Epithelial cell of proximal tubule (primary cell): ENCODE measurements at regions not wholly inside any gene's neighbourhood (a gene's known extent, or its start where the extent isn't known, plus 50 kb on each side); places are given as distances from the start of the nearest gene placed in this dataset.
A peak's percentile ranks its signal among the peaks of the same experiment; 100 is the strongest.

Source experiments
- DNase-seq: peaks from one replicate; pipeline ENCODE4 v3.0.0-alpha.2; 2011; ENCODE audit warnings: low read depth
- H3K4me3 ChIP-seq: 2 replicates; pipeline ENCODE4 v1.5.1; 2011; ENCODE audit warnings: low read depth, mild to moderate bottlenecking, low read length
- TF ChIP-seq, protein P1 (sequence below): conservative IDR thresholded peaks from 2 replicates; pipeline ENCODE4 v1.5.1; 2012; ENCODE audit warnings: low read depth, mild to moderate bottlenecking, low read length

DNA sequence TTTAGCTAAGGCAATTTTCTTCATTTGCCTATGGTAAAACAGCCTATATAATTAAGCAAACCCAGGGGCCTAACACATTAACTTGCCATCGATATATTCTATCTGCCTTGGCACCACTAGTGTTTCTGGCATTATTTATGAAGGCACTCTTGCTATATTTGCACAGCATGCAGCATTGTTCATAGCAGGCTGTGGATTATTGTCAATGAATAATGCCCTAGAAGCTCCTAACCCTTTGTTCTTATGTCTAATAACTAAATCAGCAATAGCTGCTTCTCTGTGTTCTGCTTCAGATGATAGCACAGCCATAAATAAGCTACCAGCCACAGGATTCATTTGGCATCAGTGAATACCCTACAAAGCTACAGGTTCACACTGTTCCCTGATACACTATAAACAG lies 254.8 kb upstream of the STXBP5 start:
- no peak overlapping the region for H3K4me3 ChIP-seq
- TF ChIP-seq, protein P1, sequence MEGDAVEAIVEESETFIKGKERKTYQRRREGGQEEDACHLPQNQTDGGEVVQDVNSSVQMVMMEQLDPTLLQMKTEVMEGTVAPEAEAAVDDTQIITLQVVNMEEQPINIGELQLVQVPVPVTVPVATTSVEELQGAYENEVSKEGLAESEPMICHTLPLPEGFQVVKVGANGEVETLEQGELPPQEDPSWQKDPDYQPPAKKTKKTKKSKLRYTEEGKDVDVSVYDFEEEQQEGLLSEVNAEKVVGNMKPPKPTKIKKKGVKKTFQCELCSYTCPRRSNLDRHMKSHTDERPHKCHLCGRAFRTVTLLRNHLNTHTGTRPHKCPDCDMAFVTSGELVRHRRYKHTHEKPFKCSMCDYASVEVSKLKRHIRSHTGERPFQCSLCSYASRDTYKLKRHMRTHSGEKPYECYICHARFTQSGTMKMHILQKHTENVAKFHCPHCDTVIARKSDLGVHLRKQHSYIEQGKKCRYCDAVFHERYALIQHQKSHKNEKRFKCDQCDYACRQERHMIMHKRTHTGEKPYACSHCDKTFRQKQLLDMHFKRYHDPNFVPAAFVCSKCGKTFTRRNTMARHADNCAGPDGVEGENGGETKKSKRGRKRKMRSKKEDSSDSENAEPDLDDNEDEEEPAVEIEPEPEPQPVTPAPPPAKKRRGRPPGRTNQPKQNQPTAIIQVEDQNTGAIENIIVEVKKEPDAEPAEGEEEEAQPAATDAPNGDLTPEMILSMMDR, result no peak
- no peak for DNase-seq

GRCh38 chr6:146950351-146950835 lies 253.8 kb upstream of the STXBP5 start:
- TF ChIP-seq, protein P1, result no peak
- peak; percentile 35 for DNase-seq
- no peak overlapping the region for H3K4me3 ChIP-seq

GRCh38 chr6:146955570-146955969 lies 248.6 kb upstream of the STXBP5 start:
- no peak for DNase-seq
- TF ChIP-seq, protein P1, result no peak
- H3K4me3 ChIP-seq, result no peak overlapping the region

- H3K4me3 ChIP-seq, result no peak overlapping the region
- DNase-seq, result no peak
- TF ChIP-seq, protein P1, result no peak
These were observed 246.8 kb upstream of the STXBP5 start for GRCh38 chr6:146957181-146958093.

DNA sequence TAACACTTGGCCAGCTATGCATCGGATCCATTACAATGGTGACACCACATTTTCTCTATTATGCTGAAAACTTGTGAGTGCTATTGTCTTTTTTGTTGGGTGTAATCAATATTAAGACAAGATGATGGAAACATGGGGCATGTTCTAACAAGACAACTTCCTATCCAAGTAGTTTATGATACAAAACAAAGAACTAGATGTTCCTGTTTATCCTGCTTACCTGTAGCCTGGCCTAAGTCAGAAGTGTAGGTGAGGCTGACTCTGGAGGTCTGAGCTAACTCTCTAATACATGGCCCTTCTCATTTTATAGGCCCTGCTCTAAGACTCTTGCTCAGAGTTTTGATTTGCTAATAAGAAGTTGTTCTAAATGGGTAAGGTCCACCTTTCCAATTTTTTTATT lies 242.4 kb upstream of the STXBP5 start:
- TF ChIP-seq, protein P1, result no peak
- H3K4me3 ChIP-seq, result no peak overlapping the region
- DNase-seq, result no peak

DNA sequence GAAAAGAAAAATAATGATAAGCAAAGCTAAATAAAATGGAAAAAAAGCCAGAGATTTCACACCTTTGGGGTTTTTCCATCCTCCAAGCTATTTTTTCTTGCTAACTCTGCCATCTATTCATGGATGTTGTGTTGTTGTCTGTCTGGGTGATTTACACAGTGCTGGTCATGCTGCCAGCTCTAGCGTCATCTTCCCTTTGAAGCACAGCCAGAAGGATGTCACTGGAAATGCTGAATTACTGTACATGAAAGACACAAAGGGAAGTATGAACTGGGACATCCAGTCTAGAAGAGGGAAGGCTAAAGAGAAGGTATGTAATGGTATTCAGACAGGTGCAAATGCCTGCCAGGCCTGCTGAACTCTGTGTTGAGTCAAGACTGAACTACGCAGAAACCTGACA lies 241.9 kb upstream of the STXBP5 start:
- no peak for DNase-seq
- H3K4me3 ChIP-seq, result no peak overlapping the region
- TF ChIP-seq, protein P1, result no peak
